ENCODE measurements at regions not wholly inside any gene's neighbourhood (a gene's known extent, or its start where the extent isn't known, plus 50 kb on each side); places are given as distances from the start of the nearest gene placed in this dataset.
"Not testable (repeated sequence)": the region's sequence is repeated elsewhere in the genome, so short reads cannot be mapped to it uniquely, and the experiment has no call there.

DNA sequence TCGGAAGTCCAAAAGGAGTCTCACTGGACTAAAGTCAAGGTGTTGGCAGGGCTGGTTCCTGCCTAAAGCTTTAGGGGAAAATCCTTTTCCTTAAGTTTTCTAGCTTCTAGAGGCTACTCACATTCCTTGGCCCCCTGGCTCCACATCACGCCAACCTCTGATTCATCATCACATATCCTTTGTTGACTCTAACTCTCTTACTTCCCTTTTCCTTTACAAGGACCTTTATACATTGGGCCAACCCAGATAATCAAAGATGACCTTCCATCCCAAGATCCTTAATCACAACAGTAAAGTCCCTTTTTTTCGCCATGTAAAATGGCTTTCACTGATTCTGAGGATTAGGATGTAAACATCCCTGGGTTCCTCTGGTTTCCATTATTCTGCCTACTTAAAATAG, 146.4 kb upstream of the DCAF8L1 start:
- FAIRE-seq (no peak), DNase-seq (no peak)
- H3K4me3 ChIP-seq (ENCODE audit: low read depth in 1 of 3, low read length in 3 of 3): no peak overlapping the region
- H3K9me3 ChIP-seq (ENCODE audit: control insufficient read depth in 2 of 2, insufficient read depth in 1 of 2, low read depth in 1 of 2, low read length in 1 of 2): no peaks in the 10 kb centered on the region
- no peaks in the 10 kb centered on the region for H3K4me1 ChIP-seq (ENCODE audit: control insufficient read depth in 3 of 3, insufficient read depth in 2 of 3, low read depth in 1 of 3, low read length in 2 of 3)
- no peak overlapping the region for H3K27ac ChIP-seq (ENCODE audit: low read depth in 1 of 3, low read length in 2 of 3)
- H3K36me3 ChIP-seq (ENCODE audit: control insufficient read depth in 3 of 3, insufficient read depth in 2 of 3, low read depth in 1 of 3, low read length in 3 of 3): no peaks in the 10 kb centered on the region
- no peaks in the 10 kb centered on the region for H3K27me3 ChIP-seq (ENCODE audit: control insufficient read depth in 3 of 3, insufficient read depth in 3 of 3, low read length in 3 of 3)
- 62 to 84% (median 79%) methylated on average over 3 of the region's 3 CpGs for WGBS, 3 donors

DNA sequence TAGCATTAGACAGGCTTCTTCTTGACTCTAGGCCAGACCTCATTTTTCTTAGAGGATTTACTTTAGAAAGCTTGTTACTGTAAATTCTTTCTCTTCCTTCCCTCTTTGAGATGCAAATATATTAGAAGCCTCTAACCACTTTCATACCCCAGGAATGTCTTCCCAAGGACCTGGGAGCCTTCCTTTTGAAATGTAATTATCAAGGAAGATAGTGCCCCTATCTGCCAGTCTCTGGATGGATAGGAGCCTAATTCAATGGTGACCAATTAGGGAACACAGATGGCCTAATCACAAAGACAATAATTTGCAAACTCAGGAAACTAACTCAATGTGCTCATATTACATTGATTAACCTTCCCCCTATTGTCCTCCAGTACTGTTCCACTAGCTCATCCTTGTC, 145.6 kb upstream of the DCAF8L1 start:
- DNase-seq: no peak
- H3K36me3 ChIP-seq (ENCODE audit: control insufficient read depth in 3 of 3, insufficient read depth in 2 of 3, low read depth in 1 of 3, low read length in 3 of 3): no peaks in the 10 kb centered on the region
- no peak for FAIRE-seq
- H3K9me3 ChIP-seq (ENCODE audit: control insufficient read depth in 2 of 2, insufficient read depth in 1 of 2, low read depth in 1 of 2, low read length in 1 of 2): no peaks in the 10 kb centered on the region
- no peak overlapping the region for H3K27ac ChIP-seq (ENCODE audit: low read depth in 1 of 3, low read length in 2 of 3)
- H3K27me3 ChIP-seq (ENCODE audit: control insufficient read depth in 3 of 3, insufficient read depth in 3 of 3, low read length in 3 of 3): no peaks in the 10 kb centered on the region
- H3K4me3 ChIP-seq (ENCODE audit: low read depth in 1 of 3, low read length in 3 of 3): no peak overlapping the region
- no peaks in the 10 kb centered on the region for H3K4me1 ChIP-seq (ENCODE audit: control insufficient read depth in 3 of 3, insufficient read depth in 2 of 3, low read depth in 1 of 3, low read length in 2 of 3)

DNA sequence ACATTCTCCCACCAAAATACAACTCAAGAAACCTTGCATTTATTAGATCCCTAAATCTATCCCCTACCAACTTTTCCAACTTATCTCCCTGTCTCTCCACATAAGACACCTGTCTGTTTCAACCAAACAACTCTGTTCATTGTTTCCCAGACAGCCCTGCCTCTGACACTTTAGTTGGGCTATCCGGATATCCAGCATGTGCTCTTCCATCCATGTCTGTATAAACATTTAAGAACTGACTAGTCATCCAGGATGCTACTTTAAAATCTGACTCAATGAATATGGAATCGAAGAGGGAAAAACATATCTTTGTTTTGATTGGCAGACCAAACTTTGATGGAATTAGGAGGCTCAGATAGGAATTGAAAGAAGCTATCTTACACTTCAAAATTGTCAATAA, 143.2 kb upstream of the DCAF8L1 start:
- 70 to 83% (median 78%) methylated on average over 2 of the region's 2 CpGs for WGBS, 3 donors
- H3K4me1 ChIP-seq (ENCODE audit: control insufficient read depth in 3 of 3, insufficient read depth in 2 of 3, low read depth in 1 of 3, low read length in 2 of 3): no peaks in the 10 kb centered on the region
- no peaks in the 10 kb centered on the region for H3K9me3 ChIP-seq (ENCODE audit: control insufficient read depth in 2 of 2, insufficient read depth in 1 of 2, low read depth in 1 of 2, low read length in 1 of 2)
- H3K27ac ChIP-seq (ENCODE audit: low read depth in 1 of 3, low read length in 2 of 3): no peak overlapping the region
- DNase-seq: no peak
- no peaks in the 10 kb centered on the region for H3K27me3 ChIP-seq (ENCODE audit: control insufficient read depth in 3 of 3, insufficient read depth in 3 of 3, low read length in 3 of 3)
- no peaks in the 10 kb centered on the region for H3K36me3 ChIP-seq (ENCODE audit: control insufficient read depth in 3 of 3, insufficient read depth in 2 of 3, low read depth in 1 of 3, low read length in 3 of 3)
- H3K4me3 ChIP-seq (ENCODE audit: low read depth in 1 of 3, low read length in 3 of 3): no peak overlapping the region
- no peak for FAIRE-seq

DNA sequence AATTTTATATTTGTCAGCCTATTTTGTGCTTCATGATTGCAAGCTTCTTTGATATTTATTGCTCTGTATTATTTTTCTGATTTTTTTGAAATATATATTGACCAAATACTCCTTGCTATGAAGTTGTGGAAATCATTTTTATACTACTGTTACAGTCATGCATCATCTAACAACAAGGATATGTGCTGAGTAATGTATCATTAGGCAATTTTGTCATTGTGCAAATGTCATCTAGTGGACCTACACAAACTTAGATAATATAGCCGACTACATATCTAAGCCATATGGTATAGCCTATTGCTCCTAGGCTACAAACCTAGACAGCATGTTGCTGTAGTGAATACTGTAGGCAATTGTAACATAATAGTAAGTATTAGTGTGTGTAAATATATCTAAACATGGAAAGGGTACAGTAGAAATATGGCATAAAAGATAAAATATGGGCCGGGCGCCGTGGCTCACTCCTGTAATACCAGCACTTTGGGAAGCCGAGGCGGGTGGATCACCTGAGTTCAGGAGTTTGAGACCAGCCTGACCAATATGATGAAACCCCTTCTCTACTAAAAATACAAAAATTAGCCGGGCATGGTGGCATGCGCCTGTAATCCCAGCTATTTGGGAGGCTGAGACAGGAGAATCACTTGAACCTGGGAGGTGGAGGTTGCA, 139.5 kb upstream of the DCAF8L1 start:
- H3K9me3 ChIP-seq (ENCODE audit: control insufficient read depth in 2 of 2, insufficient read depth in 1 of 2, low read depth in 1 of 2, low read length in 1 of 2); H3K4me3 ChIP-seq (ENCODE audit: low read depth in 1 of 3, low read length in 3 of 3); H3K4me1 ChIP-seq (ENCODE audit: control insufficient read depth in 3 of 3, insufficient read depth in 2 of 3, low read depth in 1 of 3, low read length in 2 of 3); DNase-seq; H3K36me3 ChIP-seq (ENCODE audit: control insufficient read depth in 3 of 3, insufficient read depth in 2 of 3, low read depth in 1 of 3, low read length in 3 of 3); H3K27me3 ChIP-seq (ENCODE audit: control insufficient read depth in 3 of 3, insufficient read depth in 3 of 3, low read length in 3 of 3); H3K27ac ChIP-seq (ENCODE audit: low read depth in 1 of 3, low read length in 2 of 3); FAIRE-seq: not testable (repeated sequence)
- 89 to 95% (median 90%) methylated on average over 8 of the region's 8 CpGs for WGBS, 3 donors

DNA sequence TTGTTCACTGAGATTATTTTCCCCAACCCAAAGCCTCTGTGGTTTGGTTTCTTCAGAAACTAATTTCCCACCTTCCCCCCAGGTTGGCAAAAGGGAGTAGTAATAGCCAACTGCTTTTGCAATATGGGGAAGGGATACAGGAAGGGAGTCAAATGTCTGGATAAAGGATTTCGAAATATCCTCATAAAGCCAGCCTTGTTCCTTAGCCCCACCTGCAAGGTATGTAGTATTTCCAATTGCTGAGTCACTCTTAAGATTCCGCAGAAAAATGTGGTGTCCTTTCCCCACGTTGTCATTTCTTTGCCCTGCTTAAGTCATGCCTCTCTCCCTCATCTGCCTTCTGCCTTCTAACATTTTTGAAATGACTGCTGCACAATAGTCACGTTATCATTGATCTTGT, 138.8 kb upstream of the DCAF8L1 start:
- H3K4me3 ChIP-seq (ENCODE audit: low read depth in 1 of 3, low read length in 3 of 3): no peak overlapping the region
- no peaks in the 10 kb centered on the region for H3K36me3 ChIP-seq (ENCODE audit: control insufficient read depth in 3 of 3, insufficient read depth in 2 of 3, low read depth in 1 of 3, low read length in 3 of 3)
- 55 to 80% (median 73%) methylated on average over 4 of the region's 4 CpGs for WGBS, 3 donors
- no peaks in the 10 kb centered on the region for H3K9me3 ChIP-seq (ENCODE audit: control insufficient read depth in 2 of 2, insufficient read depth in 1 of 2, low read depth in 1 of 2, low read length in 1 of 2)
- FAIRE-seq: no peak
- no peak for DNase-seq
- H3K4me1 ChIP-seq (ENCODE audit: control insufficient read depth in 3 of 3, insufficient read depth in 2 of 3, low read depth in 1 of 3, low read length in 2 of 3): no peaks in the 10 kb centered on the region
- no peak overlapping the region for H3K27ac ChIP-seq (ENCODE audit: low read depth in 1 of 3, low read length in 2 of 3)
- H3K27me3 ChIP-seq (ENCODE audit: control insufficient read depth in 3 of 3, insufficient read depth in 3 of 3, low read length in 3 of 3): no peaks in the 10 kb centered on the region

DNA sequence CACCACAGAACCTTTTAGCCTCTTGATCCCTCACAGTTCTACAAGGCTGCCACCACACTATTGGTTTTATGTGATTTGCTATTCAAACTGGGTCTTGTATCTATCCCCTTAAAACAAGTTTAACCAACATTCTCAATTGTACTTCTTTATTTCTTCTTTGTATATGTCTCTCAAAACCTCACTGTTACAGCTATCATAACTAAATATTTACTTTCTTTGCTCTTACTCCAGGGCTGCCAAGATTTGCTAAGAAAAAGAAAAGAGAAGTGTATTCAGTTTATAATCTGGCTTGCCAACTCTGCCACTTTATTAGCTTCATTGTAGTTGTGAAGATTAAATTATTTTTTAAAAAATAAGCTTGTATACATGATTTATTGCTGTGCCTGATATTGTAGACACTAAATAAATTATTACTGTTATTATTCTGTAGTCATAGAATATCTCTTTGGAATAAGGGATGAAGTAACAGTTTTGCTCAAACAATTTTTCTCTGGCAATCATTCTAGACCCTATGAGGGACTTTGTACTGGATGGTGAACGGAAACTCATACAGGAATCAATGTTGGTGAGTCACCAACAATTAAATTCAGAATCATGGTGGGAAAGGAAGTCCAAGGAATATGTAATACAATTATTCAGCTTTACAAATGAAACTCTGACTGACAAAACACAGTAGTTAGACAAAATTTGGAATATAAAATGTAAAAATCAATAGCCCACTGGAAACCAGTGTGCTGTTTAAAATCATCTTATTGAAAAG, 127.1 kb upstream of the DCAF8L1 start:
- H3K9me3 ChIP-seq (ENCODE audit: control insufficient read depth in 2 of 2, insufficient read depth in 1 of 2, low read depth in 1 of 2, low read length in 1 of 2): no peaks in the 10 kb centered on the region
- no peak overlapping the region for H3K4me3 ChIP-seq (ENCODE audit: low read depth in 1 of 3, low read length in 3 of 3)
- H3K36me3 ChIP-seq (ENCODE audit: control insufficient read depth in 3 of 3, insufficient read depth in 2 of 3, low read depth in 1 of 3, low read length in 3 of 3): no peaks in the 10 kb centered on the region
- no peaks in the 10 kb centered on the region for H3K27me3 ChIP-seq (ENCODE audit: control insufficient read depth in 3 of 3, insufficient read depth in 3 of 3, low read length in 3 of 3)
- H3K27ac ChIP-seq (ENCODE audit: low read depth in 1 of 3, low read length in 2 of 3): no peak overlapping the region
- H3K4me1 ChIP-seq (ENCODE audit: control insufficient read depth in 3 of 3, insufficient read depth in 2 of 3, low read depth in 1 of 3, low read length in 2 of 3): no peaks in the 10 kb centered on the region
- WGBS, 3 donors: 10 to 26% (median 11%) methylated on average over 1 of the region's 1 CpG
- peak; percentile 3 to 7 for DNase-seq
- FAIRE-seq: no peak

DNA sequence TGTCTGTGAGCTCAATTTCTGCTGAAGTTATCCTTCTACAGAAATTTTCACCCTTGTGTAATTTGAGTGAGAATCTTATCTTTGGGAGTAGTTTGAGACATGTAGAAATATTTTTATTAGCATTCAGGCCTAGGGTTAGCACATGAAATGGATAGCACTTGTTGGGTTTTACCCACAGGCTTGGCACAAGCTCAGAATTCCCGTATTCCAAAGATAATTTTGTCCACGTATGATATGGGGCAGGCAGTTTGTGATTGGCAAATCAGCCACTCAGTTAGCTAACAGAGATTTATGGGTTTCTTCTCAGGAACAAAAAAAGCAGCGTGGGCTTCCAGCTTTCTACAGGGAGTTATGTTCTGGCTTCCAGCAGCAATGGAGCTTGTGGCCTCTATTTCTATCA, 117.9 kb upstream of the DCAF8L1 start:
- no peaks in the 10 kb centered on the region for H3K9me3 ChIP-seq (ENCODE audit: control insufficient read depth in 2 of 2, insufficient read depth in 1 of 2, low read depth in 1 of 2, low read length in 1 of 2)
- no peak overlapping the region for H3K4me3 ChIP-seq (ENCODE audit: low read depth in 1 of 3, low read length in 3 of 3)
- DNase-seq (no peak), FAIRE-seq (no peak)
- 29 to 67% (median 32%) methylated on average over 3 of the region's 3 CpGs for WGBS, 3 donors
- no peak overlapping the region for H3K27ac ChIP-seq (ENCODE audit: low read depth in 1 of 3, low read length in 2 of 3)
- no peaks in the 10 kb centered on the region for H3K36me3 ChIP-seq (ENCODE audit: control insufficient read depth in 3 of 3, insufficient read depth in 2 of 3, low read depth in 1 of 3, low read length in 3 of 3)
- H3K4me1 ChIP-seq (ENCODE audit: control insufficient read depth in 3 of 3, insufficient read depth in 2 of 3, low read depth in 1 of 3, low read length in 2 of 3): no peaks in the 10 kb centered on the region
- H3K27me3 ChIP-seq (ENCODE audit: control insufficient read depth in 3 of 3, insufficient read depth in 3 of 3, low read length in 3 of 3): no peaks in the 10 kb centered on the region

DNA sequence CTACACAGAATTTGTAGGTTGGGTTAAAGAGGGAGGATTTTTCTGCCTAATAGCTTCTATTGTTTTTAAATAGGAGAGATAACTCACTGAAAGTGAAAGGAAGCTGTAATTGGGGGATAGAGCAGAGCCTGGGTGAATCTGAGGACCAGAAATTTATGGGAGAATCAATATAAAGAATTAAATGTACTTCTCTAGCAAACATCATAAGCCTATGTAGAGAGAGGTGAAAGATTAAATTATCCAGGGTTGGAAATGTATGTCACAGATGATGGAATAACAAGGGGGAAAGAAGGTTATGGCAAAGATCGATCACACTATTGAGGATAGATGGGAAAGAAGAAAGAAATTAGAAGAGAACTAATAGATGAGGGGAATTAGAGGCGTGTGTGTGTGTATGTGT, 104.4 kb upstream of the DCAF8L1 start:
- WGBS, 3 donors: 63 to 84% (median 77%) methylated on average over 2 of the region's 2 CpGs

DNA sequence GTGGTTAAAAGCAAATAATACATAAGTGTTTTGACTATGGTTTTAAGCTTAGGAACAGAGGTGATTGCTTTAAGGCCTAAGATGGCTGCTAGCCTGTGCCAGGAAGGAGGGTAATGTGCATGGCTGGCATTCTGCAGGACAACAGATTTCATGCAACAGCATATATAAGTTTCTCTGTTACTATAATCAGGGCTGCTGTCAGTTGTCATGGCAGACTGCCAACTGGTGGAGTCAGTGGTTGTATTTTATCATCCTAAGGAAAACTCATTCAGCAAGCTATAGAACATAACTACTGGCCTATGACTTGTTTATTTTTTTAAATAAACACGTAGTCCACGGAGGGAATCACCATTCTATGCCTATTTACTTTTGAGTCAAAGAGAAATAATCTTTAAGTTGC, 77.7 kb upstream of the DCAF8L1 start:
- WGBS, 3 donors: 20 to 29% (median 24%) methylated on average over 2 of the region's 2 CpGs
- no peaks in the 10 kb centered on the region for H3K9me3 ChIP-seq (ENCODE audit: control insufficient read depth in 2 of 2, insufficient read depth in 1 of 2, low read depth in 1 of 2, low read length in 1 of 2)
- H3K4me1 ChIP-seq (ENCODE audit: control insufficient read depth in 3 of 3, insufficient read depth in 2 of 3, low read depth in 1 of 3, low read length in 2 of 3): no peaks in the 10 kb centered on the region
- no peak overlapping the region for H3K4me3 ChIP-seq (ENCODE audit: low read depth in 1 of 3, low read length in 3 of 3)
- FAIRE-seq (no peak), DNase-seq (peak; percentile 8 to 12)
- no peaks in the 10 kb centered on the region for H3K27me3 ChIP-seq (ENCODE audit: control insufficient read depth in 3 of 3, insufficient read depth in 3 of 3, low read length in 3 of 3)
- H3K36me3 ChIP-seq (ENCODE audit: control insufficient read depth in 3 of 3, insufficient read depth in 2 of 3, low read depth in 1 of 3, low read length in 3 of 3): no peaks in the 10 kb centered on the region
- no peak overlapping the region for H3K27ac ChIP-seq (ENCODE audit: low read depth in 1 of 3, low read length in 2 of 3)

More for the DNA sequence above, 104.4 kb upstream of the DCAF8L1 start:
- Histone ChIP-seq H3K4me1 (ENCODE audit: control insufficient read depth in 3 of 3, insufficient read depth in 2 of 3, low read depth in 1 of 3, low read length in 2 of 3) (no peaks in the 10 kb centered on the region), H3K9me3 (ENCODE audit: control insufficient read depth in 2 of 2, insufficient read depth in 1 of 2, low read depth in 1 of 2, low read length in 1 of 2) (no peaks in the 10 kb centered on the region), H3K27me3 (ENCODE audit: control insufficient read depth in 3 of 3, insufficient read depth in 3 of 3, low read length in 3 of 3) (no peaks in the 10 kb centered on the region), H3K4me3 (ENCODE audit: low read depth in 1 of 3, low read length in 3 of 3) (no peak overlapping the region), H3K36me3 (ENCODE audit: control insufficient read depth in 3 of 3, insufficient read depth in 2 of 3, low read depth in 1 of 3, low read length in 3 of 3) (no peaks in the 10 kb centered on the region), H3K27ac (ENCODE audit: low read depth in 1 of 3, low read length in 2 of 3) (no peak overlapping the region)
- DNase-seq (no peak), FAIRE-seq (no peak)

All from small intestine (tissue), 7 donors.